HepG2 (cell line): ENCODE measurements at regions not wholly inside any gene's neighbourhood (a gene's known extent, or its start where the extent isn't known, plus 50 kb on each side); places are given as distances from the start of the nearest gene placed in this dataset.

Source experiments
- ATAC-seq: fragments of 200-7000 bp; cut with Tn5 transposase; 3 replicates; pipeline ENCODE4 v1.9.1; 2020; ENCODE audit warnings: mild to moderate bottlenecking, moderate library complexity
- BruUV-seq: library from RNA; stranded (reverse); fragments of 400-500 nt; replicated peaks from 2 replicates; lab custom pipeline; 2021; lab: Mats Ljungman, UMichigan
- CTCF ChIA-PET: fragments of 300-600 bp; formaldehyde crosslinking; extraction: SDS; loops from one replicate; lab custom pipeline; 2021; ENCODE audit warnings: low total read pairs, inconsistent platforms, low intra/inter-chr PET ratio; lab: Yijun Ruan, JAX
- POLR2A ChIA-PET: fragments of 350-600 bp; sonication (Branson Sonifier 250); formaldehyde crosslinking; loops from one replicate; lab custom pipeline; 2020; ENCODE audit warnings: antibody characterized with exemption, inconsistent platforms; lab: Yijun Ruan, JAX
- DNase-seq: peaks from one replicate; pipeline ENCODE4 v3.0.0-alpha.2; 2015; ENCODE audit warnings: low spot score
- FAIRE-seq: peaks from 3 replicates; lab custom pipeline; 2011; peaks lifted over from hg19 to GRCh38; lab: Jason Lieb, UNC
- H2AFZ ChIP-seq: one replicate; pipeline ENCODE4 v1.6.1; 2011; ENCODE audit warnings: low read length, inconsistent platforms
- H3K27ac ChIP-seq: fragments of 300-600 bp; 3 replicates; pipeline ENCODE4 v1.8.0; 2011; ENCODE audit warnings: mixed run types, mild to moderate bottlenecking, mixed read lengths, low read length, inconsistent platforms; ENCODE audit not compliant: insufficient read depth; ENCODE audit errors: extremely low read length
- H3K27me3 ChIP-seq, 2 experiments: fragments of 200-600 bp in 1 of 2; 2 replicates in 1 of 2; 3 replicates in 1 of 2; pipeline versions ENCODE4 v1.6.0 to v1.8.0; 2011; ENCODE audit warnings: low read length in 2 of 2, mild to moderate bottlenecking in 2 of 2, moderate library complexity in 2 of 2, inconsistent platforms in 1 of 2; ENCODE audit not compliant: insufficient read depth in 2 of 2, control insufficient read depth in 1 of 2
- H3K36me3 ChIP-seq, 2 experiments: fragments of 200-600 bp in 1 of 2; replicated peaks in 1 of 2; 2 replicates in 1 of 2; 3 replicates in 1 of 2; pipeline versions ENCODE4 v1.5.1 to v1.8.0; 2011; ENCODE audit warnings: low read length in 2 of 2, inconsistent platforms in 1 of 2; ENCODE audit not compliant: insufficient read depth in 2 of 2, control insufficient read depth in 1 of 2
- H3K4me1 ChIP-seq: 2 replicates; pipeline ENCODE4 v1.5.1; 2012; ENCODE audit warnings: low read length, inconsistent platforms; ENCODE audit not compliant: insufficient read depth
- H3K4me2 ChIP-seq: 2 replicates; pipeline ENCODE4 v1.6.0; 2011; ENCODE audit warnings: low read depth, low read length, inconsistent platforms
- H3K4me3 ChIP-seq, 3 experiments: fragments of 200-600 bp in 1 of 3; sonication (generic), shearing (Covaris generic) in 1 of 3; replicated peaks in 1 of 3; 2 replicates each; pipeline ENCODE4 v1.5.1; 2011 to 2016; ENCODE audit warnings: low read length in 3 of 3, inconsistent platforms in 2 of 3, low read depth in 2 of 3, mild to moderate bottlenecking in 2 of 3, control low read depth in 1 of 3, mixed read lengths in 1 of 3; ENCODE audit not compliant: insufficient read depth in 1 of 3
- H3K79me2 ChIP-seq: one replicate; pipeline ENCODE4 v1.6.1; 2011; ENCODE audit warnings: low read length, inconsistent platforms; ENCODE audit not compliant: insufficient read depth
- H3K9ac ChIP-seq: 2 replicates; pipeline ENCODE4 v1.6.0; 2011; ENCODE audit warnings: mild to moderate bottlenecking, low read depth, low read length, inconsistent platforms; ENCODE audit not compliant: insufficient read depth
- H3K9me3 ChIP-seq: 2 replicates; pipeline ENCODE4 v1.5.1; 2012; ENCODE audit warnings: mild to moderate bottlenecking, low read length
- H4K20me1 ChIP-seq: 2 replicates; pipeline ENCODE4 v1.6.0; 2011; ENCODE audit warnings: inconsistent platforms, mild to moderate bottlenecking, low read length, moderate library complexity; ENCODE audit not compliant: insufficient read depth
- MTA1 ChIP-seq: sonication (generic); formaldehyde crosslinking; IDR thresholded peaks from 2 replicates; pipeline ENCODE4 v1.4.0; 2020; ENCODE audit warnings: missing genetic modification reagents, mild to moderate bottlenecking, borderline replicate concordance
- MTA3 ChIP-seq: sonication (generic); formaldehyde crosslinking; IDR thresholded peaks from 2 replicates; pipeline ENCODE4 v1.4.0; 2020; ENCODE audit warnings: missing genetic modification reagents
- MXD4 ChIP-seq: IDR thresholded peaks from 2 replicates; pipeline ENCODE4 v1.6.1; 2016; ENCODE audit warnings: mild to moderate bottlenecking, missing biosample characterization, missing genetic modification reagents
- MYC ChIP-seq: sonication (generic); formaldehyde crosslinking; IDR thresholded peaks from 2 replicates; pipeline ENCODE4 v1.9.0; 2021; ENCODE audit warnings: missing genetic modification reagents, borderline replicate concordance
- PTBP1 ChIP-seq: fragments of 200-400 bp; formaldehyde crosslinking; IDR thresholded peaks from 2 replicates; pipeline ENCODE4 v1.6.1; 2018; ENCODE audit warnings: low read length, low read depth; ENCODE audit not compliant: poor library complexity, severe bottlenecking
- RNF219 ChIP-seq: sonication (generic); formaldehyde crosslinking; IDR thresholded peaks from 2 replicates; pipeline ENCODE4 v1.5.0; 2020; ENCODE audit warnings: mild to moderate bottlenecking, missing genetic modification reagents
- ZFP82 ChIP-seq: sonication (generic); formaldehyde crosslinking; IDR thresholded peaks from 2 replicates; pipeline ENCODE4 v1.5.1; 2020; ENCODE audit warnings: mild to moderate bottlenecking, missing genetic modification reagents, borderline replicate concordance
- ZNF263 ChIP-seq: sonication (generic); formaldehyde crosslinking; IDR thresholded peaks from 2 replicates; pipeline ENCODE4 v1.4.0; 2020; ENCODE audit warnings: missing genetic modification reagents
- ZNF737 ChIP-seq: sonication (generic); formaldehyde crosslinking; IDR thresholded peaks from 2 replicates; pipeline ENCODE4 v1.5.0; 2020; ENCODE audit warnings: missing genetic modification reagents, mild to moderate bottlenecking, borderline replicate concordance
- WGBS: methylation state at CpG from one replicate; pipeline ENCODE4 v1.1.6; 2017; ENCODE audit warnings: low lambda C conversion rate; 5-methylcytosine and 5-hydroxymethylcytosine counted together
- in situ Hi-C: cut with HindIII; loops from 2 replicates; pipeline ENCODE4 v1.10.0; 2017; ENCODE audit warnings: low pct_unique_long_range_greater_than_20kb; ENCODE audit not compliant: extremely low pct_ligation_motif_present
- intact Hi-C: fragments of 100-400 bp; cut with micrococcal nuclease; formaldehyde crosslinking; loops from one replicate; pipeline ENCODE4 v1.10.0; 2022; ENCODE audit not compliant: unreplicated experiment
- TF ChIP-seq, protein P1 (sequence below): sonication (generic); formaldehyde crosslinking; IDR thresholded peaks from 2 replicates; pipeline ENCODE4 v1.9.0; 2021; ENCODE audit warnings: missing genetic modification reagents, borderline replicate concordance

DNA sequence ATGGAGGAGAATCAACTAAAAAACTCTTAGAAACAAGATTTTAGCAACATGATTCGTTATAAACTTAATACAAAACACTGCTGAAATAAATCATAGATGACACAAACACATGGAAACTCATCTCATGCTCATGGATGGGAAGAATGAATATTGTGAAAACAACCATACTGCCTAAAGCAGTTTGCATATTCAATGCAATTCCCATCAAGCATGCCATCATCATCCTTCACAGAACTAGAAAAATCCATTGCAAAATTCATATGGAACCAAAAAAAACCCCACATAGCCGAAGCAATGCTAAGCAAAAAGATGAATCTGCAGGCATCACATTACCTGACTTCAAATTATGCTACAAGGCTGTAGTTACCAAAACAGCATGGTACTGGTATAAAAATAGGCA lies 1015.8 kb upstream of the GRIA3 start:
- BruUV-seq, result no TSS peak
- Histone ChIP-seq H3K9me3 (peaks cover 15% of the 10 kb centered on the region), H4K20me1 (no peaks in the 10 kb centered on the region), H2AFZ (no peak overlapping the region), H3K4me3 (no peak overlapping the region), H3K36me3 (no peaks in the 10 kb centered on the region), H3K4me1 (no peaks in the 10 kb centered on the region), H3K27me3 (no peaks in the 10 kb centered on the region), H3K79me2 (no peaks in the 10 kb centered on the region), H3K27ac (no peak overlapping the region), H3K9ac (no peak overlapping the region), H3K4me2 (no peak overlapping the region)
- ATAC-seq, result no peak
- POLR2A ChIA-PET, result no interaction called here
- in situ Hi-C loops, result no loop called here
- DNase-seq, result no peak
- no peak for TF ChIP-seq ZNF737 (CRISPR knock-in tag)
- no peak for TF ChIP-seq MTA3 (CRISPR knock-in tag)
- no peak for TF ChIP-seq ZFP82 (CRISPR knock-in tag)
- no peak for TF ChIP-seq PTBP1
- TF ChIP-seq MTA1, result no peak
- TF ChIP-seq MYC (CRISPR knock-in tag), result no peak
- no peak for TF ChIP-seq ZNF263
- no peak for TF ChIP-seq MXD4
- TF ChIP-seq, protein P1, sequence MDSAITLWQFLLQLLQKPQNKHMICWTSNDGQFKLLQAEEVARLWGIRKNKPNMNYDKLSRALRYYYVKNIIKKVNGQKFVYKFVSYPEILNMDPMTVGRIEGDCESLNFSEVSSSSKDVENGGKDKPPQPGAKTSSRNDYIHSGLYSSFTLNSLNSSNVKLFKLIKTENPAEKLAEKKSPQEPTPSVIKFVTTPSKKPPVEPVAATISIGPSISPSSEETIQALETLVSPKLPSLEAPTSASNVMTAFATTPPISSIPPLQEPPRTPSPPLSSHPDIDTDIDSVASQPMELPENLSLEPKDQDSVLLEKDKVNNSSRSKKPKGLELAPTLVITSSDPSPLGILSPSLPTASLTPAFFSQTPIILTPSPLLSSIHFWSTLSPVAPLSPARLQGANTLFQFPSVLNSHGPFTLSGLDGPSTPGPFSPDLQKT (CRISPR knock-in tag), result no peak
- TF ChIP-seq RNF219 (CRISPR knock-in tag), result no peak
- WGBS, result 5% methylated on average over 2 of the region's 2 CpGs
- intact Hi-C loops, result no loop called here
- CTCF ChIA-PET, result no interaction called here
- no peak for FAIRE-seq
